Activated naive CD4-positive, alpha-beta T cell treated with anti-CD3 and anti-CD28 coated beads, Interleukin-2, amount 10 ng/mL, durations not matched to agents 7 days and 5 days (primary cell): ENCODE measurements at regions not wholly inside any gene's neighbourhood (a gene's known extent, or its start where the extent isn't known, plus 50 kb on each side); places are given as distances from the start of the nearest gene placed in this dataset.
"Not testable (repeated sequence)": the region's sequence is repeated elsewhere in the genome, so short reads cannot be mapped to it uniquely, and the experiment has no call there.

Experiments used
- CTCF ChIA-PET: fragments of 350-600 bp; sonication (Branson Sonifier 250); formaldehyde crosslinking; loops from one replicate; lab custom pipeline; 2021; ENCODE audit warnings: antibody characterized with exemption; lab: Charles Lee
- DNase-seq: peaks from one replicate; pipeline ENCODE4 v3.0.0-alpha.2; 2020
- H3K27ac Mint-ChIP-seq: one replicate; pipeline ENCODE4 v1.8.0; 2021; ENCODE audit warnings: mild to moderate bottlenecking, moderate library complexity, mixed read lengths
- H3K27me3 Mint-ChIP-seq: one replicate; pipeline ENCODE4 v1.8.0; 2021; ENCODE audit warnings: mild to moderate bottlenecking, mixed read lengths
- H3K36me3 Mint-ChIP-seq: one replicate; pipeline ENCODE4 v1.8.0; 2021; ENCODE audit warnings: mixed read lengths
- H3K4me1 Mint-ChIP-seq: one replicate; pipeline ENCODE4 v1.8.0; 2021; ENCODE audit warnings: mixed read lengths
- H3K4me3 Mint-ChIP-seq: one replicate; pipeline ENCODE4 v1.8.0; 2021; ENCODE audit warnings: mild to moderate bottlenecking, moderate library complexity, mixed read lengths
- H3K9me3 Mint-ChIP-seq: one replicate; pipeline ENCODE4 v1.8.0; 2021; ENCODE audit warnings: mixed read lengths

GRCh38 chr17:70321352-70321751, 152.0 kb downstream of the KCNJ2 start:
- no peak for DNase-seq
- no peak overlapping the region for H3K4me3 Mint-ChIP-seq
- no peaks in the 10 kb centered on the region for H3K4me1 Mint-ChIP-seq
- no peaks in the 10 kb centered on the region for H3K36me3 Mint-ChIP-seq
- H3K27me3 Mint-ChIP-seq, result no peaks in the 10 kb centered on the region
- peaks cover 7% of the 10 kb centered on the region for H3K9me3 Mint-ChIP-seq
- CTCF ChIA-PET, result no interaction called here
- no peak overlapping the region for H3K27ac Mint-ChIP-seq

- no peak for DNase-seq
- CTCF ChIA-PET, result no interaction called here
- Mint-ChIP-seq H3K4me3 (no peak overlapping the region), H3K4me1 (no peaks in the 10 kb centered on the region), H3K27me3 (no peaks in the 10 kb centered on the region), H3K27ac (peak overlapping the region; percentile 39), H3K9me3 (peaks cover 7% of the 10 kb centered on the region), H3K36me3 (no peaks in the 10 kb centered on the region)
Observed at GRCh38 chr17:70323269-70323668, 153.9 kb downstream of the KCNJ2 start.

- DNase-seq, result no peak
- Mint-ChIP-seq H3K27ac (no peak overlapping the region), H3K9me3 (peaks cover 4% of the 10 kb centered on the region), H3K36me3 (no peaks in the 10 kb centered on the region), H3K4me1 (no peaks in the 10 kb centered on the region), H3K27me3 (no peaks in the 10 kb centered on the region), H3K4me3 (no peak overlapping the region)
- CTCF ChIA-PET, result no interaction called here
Observed at GRCh38 chr17:70324031-70324430, 154.7 kb downstream of the KCNJ2 start.

GRCh38 chr17:70327279-70327678, 157.9 kb downstream of the KCNJ2 start:
- Mint-ChIP-seq H3K27ac (no peak overlapping the region), H3K27me3 (no peaks in the 10 kb centered on the region), H3K9me3 (peaks cover 4% of the 10 kb centered on the region), H3K4me3 (no peak overlapping the region), H3K4me1 (no peaks in the 10 kb centered on the region), H3K36me3 (no peaks in the 10 kb centered on the region)
- CTCF ChIA-PET, result no interaction called here
- DNase-seq, result no peak

GRCh38 chr17:70327723-70328122, 158.4 kb downstream of the KCNJ2 start:
- Mint-ChIP-seq H3K27me3 (no peaks in the 10 kb centered on the region), H3K36me3 (no peaks in the 10 kb centered on the region)

GRCh38 chr17:70329721-70330120, 160.4 kb downstream of the KCNJ2 start:
- Mint-ChIP-seq H3K4me1 (no peaks in the 10 kb centered on the region), H3K9me3 (no peaks in the 10 kb centered on the region), H3K36me3 (no peaks in the 10 kb centered on the region), H3K4me3 (no peak overlapping the region), H3K27ac (no peak overlapping the region), H3K27me3 (no peaks in the 10 kb centered on the region)
- CTCF ChIA-PET, result no interaction called here
- DNase-seq, result no peak

More at GRCh38 chr17:70327723-70328122, 158.4 kb downstream of the KCNJ2 start:
- no peak overlapping the region for H3K4me3 Mint-ChIP-seq
- no peaks in the 10 kb centered on the region for H3K4me1 Mint-ChIP-seq
- no peak overlapping the region for H3K27ac Mint-ChIP-seq
- peaks cover 2% of the 10 kb centered on the region for H3K9me3 Mint-ChIP-seq
- DNase-seq, result no peak
- CTCF ChIA-PET, result interaction anchor here (0.6 kb wide), 1 partner anchor 270 kb away, joined by 4 read pairs; no protein-coding TSS in a partner anchor

- H3K36me3 Mint-ChIP-seq, CTCF ChIA-PET, H3K27me3 Mint-ChIP-seq, H3K4me1 Mint-ChIP-seq, H3K9me3 Mint-ChIP-seq, H3K27ac Mint-ChIP-seq, H3K4me3 Mint-ChIP-seq, DNase-seq: not testable (repeated sequence)
Observed at GRCh38 chr17:70331066-70331465, 161.7 kb downstream of the KCNJ2 start.

- Mint-ChIP-seq H3K9me3 (no peaks in the 10 kb centered on the region), H3K36me3 (no peaks in the 10 kb centered on the region), H3K4me3 (no peak overlapping the region), H3K27me3 (no peaks in the 10 kb centered on the region), H3K4me1 (no peaks in the 10 kb centered on the region), H3K27ac (no peak overlapping the region)
- DNase-seq, result no peak
- CTCF ChIA-PET, result no interaction called here
Observed at GRCh38 chr17:70332356-70333210, 163.3 kb downstream of the KCNJ2 start.

GRCh38 chr17:70336411-70336810, 167.1 kb downstream of the KCNJ2 start:
- CTCF ChIA-PET, result no interaction called here
- Mint-ChIP-seq H3K4me1 (no peaks in the 10 kb centered on the region), H3K9me3 (no peaks in the 10 kb centered on the region), H3K27ac (no peak overlapping the region), H3K4me3 (no peak overlapping the region), H3K27me3 (no peaks in the 10 kb centered on the region), H3K36me3 (no peaks in the 10 kb centered on the region)
- DNase-seq, result no peak

GRCh38 chr17:70338946-70339354, 169.6 kb downstream of the KCNJ2 start:
- Mint-ChIP-seq H3K4me1 (peaks cover 3% of the 10 kb centered on the region), H3K27ac (no peak overlapping the region), H3K4me3 (no peak overlapping the region), H3K9me3 (no peaks in the 10 kb centered on the region), H3K27me3 (no peaks in the 10 kb centered on the region), H3K36me3 (no peaks in the 10 kb centered on the region)
- CTCF ChIA-PET, result no interaction called here
- DNase-seq, result no peak

GRCh38 chr17:70343114-70343513, 173.8 kb downstream of the KCNJ2 start:
- Mint-ChIP-seq H3K27me3 (no peaks in the 10 kb centered on the region), H3K27ac (no peak overlapping the region), H3K4me3 (no peak overlapping the region), H3K9me3 (no peaks in the 10 kb centered on the region), H3K36me3 (no peaks in the 10 kb centered on the region), H3K4me1 (peaks cover 7% of the 10 kb centered on the region)
- no peak for DNase-seq
- CTCF ChIA-PET, result no interaction called here

GRCh38 chr17:70344386-70345060, 175.2 kb downstream of the KCNJ2 start:
- Mint-ChIP-seq H3K4me3 (peak overlapping the region; percentile 43), H3K27ac (peak overlapping the region; percentile 76), H3K36me3 (no peaks in the 10 kb centered on the region), H3K9me3 (no peaks in the 10 kb centered on the region), H3K27me3 (no peaks in the 10 kb centered on the region), H3K4me1 (peaks cover 7% of the 10 kb centered on the region)
- DNase-seq, result no peak
- CTCF ChIA-PET, result no interaction called here

GRCh38 chr17:70345061-70345460, 175.7 kb downstream of the KCNJ2 start:
- no peaks in the 10 kb centered on the region for H3K9me3 Mint-ChIP-seq
- CTCF ChIA-PET, result no interaction called here
- no peaks in the 10 kb centered on the region for H3K36me3 Mint-ChIP-seq
- no peak for DNase-seq
- no peaks in the 10 kb centered on the region for H3K27me3 Mint-ChIP-seq
- H3K27ac Mint-ChIP-seq, result no peak overlapping the region
- H3K4me3 Mint-ChIP-seq, result no peak overlapping the region
- peaks cover 7% of the 10 kb centered on the region for H3K4me1 Mint-ChIP-seq

- H3K27me3 Mint-ChIP-seq, result no peaks in the 10 kb centered on the region
- no peak overlapping the region for H3K4me3 Mint-ChIP-seq
- CTCF ChIA-PET, result no interaction called here
Observed at GRCh38 chr17:70352834-70353233, 183.5 kb downstream of the KCNJ2 start.

More at GRCh38 chr17:70352834-70353233, 183.5 kb downstream of the KCNJ2 start:
- no peak for DNase-seq
- Mint-ChIP-seq H3K4me1 (no peaks in the 10 kb centered on the region), H3K9me3 (no peaks in the 10 kb centered on the region), H3K36me3 (no peaks in the 10 kb centered on the region), H3K27ac (no peak overlapping the region)
